Stimulated activated CD4-positive, alpha-beta T cell treated with anti-CD3 and anti-CD28 coated beads, Interleukin-1b, Interleukin-23, amount 100 ng/mL, for 24 hours (primary cell): ENCODE measurements at regions not wholly inside any gene's neighbourhood (a gene's known extent, or its start where the extent isn't known, plus 50 kb on each side); places are given as distances from the start of the nearest gene placed in this dataset.

ENCODE experiments used
- DNase-seq, 4 experiments: peaks; one replicate each; pipeline ENCODE4 v3.0.0-alpha.2; 2020; ENCODE audit warnings: low read depth in 4 of 4, low spot score in 1 of 4

DNA sequence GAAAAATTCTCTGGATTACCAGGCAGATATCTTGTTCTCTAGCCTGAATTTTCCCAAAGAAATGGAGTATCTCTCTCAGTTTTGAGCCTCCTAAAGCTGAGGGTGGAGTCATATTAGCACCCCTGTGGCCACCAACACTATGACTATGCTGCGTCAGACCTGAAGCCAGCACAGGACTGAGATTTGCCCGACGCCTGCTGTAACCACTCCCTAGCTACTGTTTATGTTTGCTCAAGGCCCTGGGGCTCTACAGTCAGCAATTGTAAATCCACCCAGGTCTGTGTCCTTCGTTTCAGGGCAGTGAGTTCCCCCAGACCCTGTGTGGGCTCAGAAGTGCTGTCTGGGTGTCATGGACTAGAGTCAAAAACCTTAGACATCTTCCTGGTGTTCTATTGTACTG lies 61.4 kb downstream of the ZXDA start:
- DNase-seq: no peak

DNA sequence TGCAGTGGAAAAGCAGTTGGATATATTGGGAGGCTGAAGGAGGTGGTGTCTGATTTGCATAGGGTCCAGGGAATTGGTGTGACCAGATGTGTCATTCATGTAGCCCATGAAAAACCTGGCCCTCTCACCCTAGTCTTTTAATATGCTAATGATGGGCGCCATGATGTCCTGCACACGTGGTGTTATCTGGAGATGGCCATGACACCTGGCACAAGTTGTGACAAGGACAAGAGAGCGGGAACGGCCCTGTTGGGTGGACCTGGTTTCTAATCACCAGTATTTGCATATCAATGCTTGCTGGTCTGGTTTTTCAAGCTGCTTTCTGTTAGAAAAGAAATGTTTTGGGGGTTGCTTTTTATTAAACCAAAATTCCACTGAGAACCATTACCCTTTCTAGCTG lies 87.4 kb downstream of the ZXDA start:
- DNase-seq: no peak

DNA sequence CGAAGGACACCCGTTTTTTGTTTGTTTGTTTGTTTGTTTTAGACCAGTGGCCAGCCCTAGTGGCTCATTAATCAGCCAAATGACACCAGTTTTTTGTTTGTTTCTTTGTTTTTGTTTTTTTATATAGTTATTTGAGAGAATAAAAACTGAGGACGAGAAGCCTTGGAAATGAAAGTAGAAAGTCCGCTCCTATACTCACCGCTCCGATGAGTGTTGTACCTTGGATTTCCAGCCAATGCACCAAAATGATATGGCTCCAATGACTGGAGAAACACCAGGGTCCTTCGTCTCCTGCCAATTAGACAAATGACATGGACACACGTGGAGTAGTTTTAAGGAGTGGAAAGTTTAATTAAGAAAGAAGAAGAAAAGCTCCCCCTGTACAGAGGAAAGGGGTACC lies 87.9 kb downstream of the ZXDA start:
- no peak for DNase-seq

DNA sequence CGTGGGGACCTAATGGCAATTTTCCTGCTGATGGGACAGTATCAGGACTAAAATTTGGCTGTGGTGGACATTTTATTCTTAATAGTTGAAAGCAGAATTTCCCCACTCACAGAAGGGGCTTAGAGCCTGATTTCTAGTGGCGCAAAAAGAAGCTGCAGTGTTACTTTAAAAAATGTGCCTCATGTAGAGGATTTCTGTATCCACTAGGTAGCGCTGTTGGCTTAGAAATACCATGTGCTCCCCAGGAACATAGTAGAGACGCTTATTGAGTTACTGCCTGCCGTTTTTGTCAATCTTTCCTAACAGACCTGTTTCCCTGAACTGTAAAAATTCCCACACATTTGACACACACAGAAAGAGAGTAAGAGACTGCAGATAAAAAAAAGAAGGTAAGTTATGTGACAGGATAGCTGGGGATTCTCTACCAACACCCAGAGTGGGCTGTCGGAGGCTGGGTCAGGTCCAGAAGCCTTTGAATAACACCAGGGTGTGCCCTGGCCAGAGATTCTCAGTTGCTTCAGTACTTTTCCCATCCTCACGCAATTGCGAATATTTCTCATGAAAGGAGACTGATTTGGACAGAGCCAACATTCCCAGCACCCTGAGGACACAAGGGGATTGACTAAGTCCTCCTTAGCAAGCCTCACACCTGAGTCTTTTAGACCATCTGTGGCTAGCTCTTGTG lies 88.4 kb downstream of the ZXDA start:
- DNase-seq: peak in 2 of 4 experiments; percentile 0 to 1

DNA sequence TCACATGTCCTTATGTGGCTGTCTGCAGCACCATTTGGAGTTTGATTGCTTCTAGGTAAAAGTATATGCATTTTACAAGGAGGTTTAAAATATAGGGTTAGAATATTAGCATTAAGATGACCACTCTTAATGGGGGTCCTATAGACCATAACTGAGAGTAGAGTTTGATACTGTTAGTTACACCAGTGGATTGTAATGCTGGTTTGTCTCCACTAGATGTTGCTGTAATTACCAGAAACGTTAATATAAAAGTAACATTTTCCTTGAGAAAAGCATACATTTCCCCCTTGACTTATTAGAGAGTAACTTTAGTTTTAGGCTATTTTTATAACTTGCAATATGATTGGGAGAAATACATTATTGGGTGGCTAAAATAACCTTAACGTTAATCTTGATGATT lies 93.0 kb downstream of the ZXDA start:
- no peak for DNase-seq

DNA sequence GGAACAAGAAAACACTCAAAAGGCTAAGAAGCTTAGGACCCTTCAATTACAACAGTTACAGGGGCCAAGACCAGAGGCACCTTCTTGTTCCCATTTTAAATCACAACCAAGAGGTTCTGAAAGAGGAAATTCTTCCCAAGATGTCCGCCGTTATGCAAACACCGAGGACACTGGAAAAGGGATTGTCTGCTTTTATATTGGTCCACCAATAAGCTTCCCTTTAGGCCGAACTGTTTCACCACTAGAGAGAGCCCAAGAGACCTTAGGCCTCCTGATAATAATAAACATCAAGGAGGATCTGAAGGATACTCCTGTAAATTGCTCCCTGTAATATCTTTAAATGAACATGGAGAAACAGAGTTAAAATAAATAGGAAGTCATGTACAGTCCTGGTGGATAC lies 92.6 kb upstream of the NLRP2B start:
- no peak for DNase-seq

DNA sequence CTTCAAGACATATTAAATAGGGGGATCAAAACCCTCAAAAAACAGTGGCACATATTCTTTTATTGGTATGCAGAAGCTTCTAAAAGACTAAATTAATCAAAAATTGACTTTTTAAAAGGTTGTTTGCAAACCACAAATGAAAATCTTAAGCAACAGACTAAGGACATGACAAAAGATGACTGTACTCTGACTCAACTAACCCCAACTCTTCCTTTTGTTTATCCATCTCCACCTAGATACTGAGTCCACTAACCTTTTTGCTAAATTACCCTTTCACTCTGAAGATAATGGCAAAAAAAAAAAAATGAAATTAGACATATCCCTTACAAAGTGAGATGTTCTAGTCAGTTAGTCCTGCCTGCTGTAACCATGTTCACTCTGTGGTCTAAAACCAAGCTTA lies 91.6 kb upstream of the NLRP2B start:
- no peak for DNase-seq

DNA sequence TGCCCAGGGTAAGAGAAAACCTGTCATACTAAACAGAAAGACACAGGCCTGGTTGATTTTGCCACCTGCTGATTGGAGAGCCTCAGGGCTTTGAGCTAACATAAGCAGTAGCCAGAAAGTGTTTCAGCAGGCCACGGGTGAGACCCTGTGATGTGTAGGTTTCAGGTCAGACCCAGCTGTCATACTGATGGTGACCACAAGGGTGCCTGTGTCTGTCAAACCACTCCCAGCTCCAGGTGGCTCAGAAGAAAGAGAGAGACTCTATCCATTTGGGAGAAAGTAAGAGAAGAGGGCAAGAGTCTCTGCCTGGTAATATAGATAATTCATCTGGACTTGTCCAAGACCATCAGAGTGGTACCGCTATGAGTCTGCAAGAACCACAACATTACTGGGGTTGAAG lies 72.8 kb upstream of the NLRP2B start:
- DNase-seq: no peak

DNA sequence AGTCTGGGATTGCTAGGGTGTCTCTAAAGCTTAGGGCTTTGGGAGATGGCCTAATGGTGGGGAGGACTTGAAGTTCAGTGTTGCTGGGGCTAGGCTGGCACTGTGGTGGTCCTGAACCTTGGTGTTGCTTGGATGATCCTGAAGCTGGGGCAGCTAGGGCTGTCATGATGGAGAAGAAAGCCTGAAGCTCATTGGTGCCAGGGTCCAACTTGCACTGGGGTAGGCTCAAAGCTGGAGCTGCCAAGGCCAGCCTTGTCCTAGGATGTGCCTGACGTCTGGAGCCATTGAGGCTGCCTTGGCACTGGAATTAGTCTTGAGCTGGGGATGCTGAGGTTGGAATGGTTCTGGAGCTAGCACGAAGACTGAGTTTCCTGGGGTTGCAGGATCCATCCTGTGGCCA lies 61.0 kb upstream of the NLRP2B start:
- no peak for DNase-seq

DNA sequence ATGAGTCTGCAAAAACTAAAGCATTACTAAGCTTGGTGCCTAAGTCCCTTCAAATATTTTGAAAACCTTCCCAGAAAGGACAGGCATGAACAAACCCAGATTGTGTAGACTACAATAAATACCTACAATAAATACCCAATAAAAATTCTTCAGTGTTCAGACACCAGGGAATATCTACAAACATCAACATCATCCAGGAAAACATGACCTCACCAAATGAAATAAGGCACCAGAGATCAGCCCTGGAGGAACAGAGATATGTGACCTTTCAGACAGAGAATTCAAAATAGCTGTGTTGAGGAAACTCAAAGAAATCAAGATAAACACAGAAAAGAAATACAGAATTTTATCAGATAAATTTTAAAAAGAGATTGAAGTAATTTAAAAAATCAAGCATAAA lies 57.8 kb upstream of the NLRP2B start:
- DNase-seq: no peak
